Esophagus squamous epithelium (tissue), 4 donors: ENCODE measurements at regions not wholly inside any gene's neighbourhood (a gene's known extent, or its start where the extent isn't known, plus 50 kb on each side); places are given as distances from the start of the nearest gene placed in this dataset.

ENCODE experiments used
- POLR2A ChIP-seq, 4 donors: fragments of 450-650 bp; IDR thresholded peaks; one replicate each; pipeline ENCODE4 v1.6.1; 2017; ENCODE audit warnings: antibody characterized with exemption in 4 of 4, mild to moderate bottlenecking in 4 of 4, moderate library complexity in 3 of 4
- TF ChIP-seq, protein P1 (sequence below), 6 experiments: fragments of 450-650 bp in 4 of 6; fragments of 200-600 bp in 2 of 6; sonication (generic) in 2 of 6; IDR thresholded peaks; one replicate each; pipeline ENCODE4 v1.5.1; 2016 to 2019; ENCODE audit warnings: antibody characterized with exemption in 6 of 6, mild to moderate bottlenecking in 4 of 6, moderate library complexity in 4 of 6

DNA sequence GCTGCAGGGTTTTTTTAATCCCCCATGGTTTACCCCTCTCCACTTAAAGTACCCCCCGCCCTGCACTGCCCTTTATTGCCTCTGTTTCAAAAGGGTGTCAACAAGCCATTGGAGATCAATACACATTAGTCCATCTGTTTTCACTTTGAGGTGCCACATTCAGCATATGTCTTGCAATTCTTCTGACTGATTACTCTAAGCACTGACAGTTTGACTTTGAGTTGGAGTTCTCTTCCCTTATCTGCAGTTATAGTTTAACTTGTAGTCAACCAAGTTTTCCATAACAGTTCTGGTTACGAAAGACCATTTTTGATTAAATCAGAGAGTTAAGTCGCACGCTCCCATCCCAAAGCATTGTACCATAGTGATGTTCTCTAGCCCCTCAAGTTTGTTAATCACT is 260.8 kb upstream of the TBX3 start:
- TF ChIP-seq, protein P1, sequence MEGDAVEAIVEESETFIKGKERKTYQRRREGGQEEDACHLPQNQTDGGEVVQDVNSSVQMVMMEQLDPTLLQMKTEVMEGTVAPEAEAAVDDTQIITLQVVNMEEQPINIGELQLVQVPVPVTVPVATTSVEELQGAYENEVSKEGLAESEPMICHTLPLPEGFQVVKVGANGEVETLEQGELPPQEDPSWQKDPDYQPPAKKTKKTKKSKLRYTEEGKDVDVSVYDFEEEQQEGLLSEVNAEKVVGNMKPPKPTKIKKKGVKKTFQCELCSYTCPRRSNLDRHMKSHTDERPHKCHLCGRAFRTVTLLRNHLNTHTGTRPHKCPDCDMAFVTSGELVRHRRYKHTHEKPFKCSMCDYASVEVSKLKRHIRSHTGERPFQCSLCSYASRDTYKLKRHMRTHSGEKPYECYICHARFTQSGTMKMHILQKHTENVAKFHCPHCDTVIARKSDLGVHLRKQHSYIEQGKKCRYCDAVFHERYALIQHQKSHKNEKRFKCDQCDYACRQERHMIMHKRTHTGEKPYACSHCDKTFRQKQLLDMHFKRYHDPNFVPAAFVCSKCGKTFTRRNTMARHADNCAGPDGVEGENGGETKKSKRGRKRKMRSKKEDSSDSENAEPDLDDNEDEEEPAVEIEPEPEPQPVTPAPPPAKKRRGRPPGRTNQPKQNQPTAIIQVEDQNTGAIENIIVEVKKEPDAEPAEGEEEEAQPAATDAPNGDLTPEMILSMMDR (IDR thresholded peaks at IDR 0.05) = no peak
- no peak for TF ChIP-seq POLR2A (IDR thresholded peaks at IDR 0.05)
